Uterus (tissue), 3 donors: ENCODE measurements at regions not wholly inside any gene's neighbourhood (a gene's known extent, or its start where the extent isn't known, plus 50 kb on each side); places are given as distances from the start of the nearest gene placed in this dataset.
"Not testable (repeated sequence)": the region's sequence is repeated elsewhere in the genome, so short reads cannot be mapped to it uniquely, and the experiment has no call there.

Experiments used
- DNase-seq, 2 donors: peaks; one replicate each; pipeline ENCODE4 v3.0.0-alpha.2; 2019 to 2020
- H3K27ac ChIP-seq, 2 donors: fragments of 200-600 bp; sonication (generic); 1 replicate in 1 of 2; 2 replicates in 1 of 2; pipeline ENCODE4 v1.5.1; 2016 to 2018
- H3K27me3 ChIP-seq, 2 donors: fragments of 200-600 bp; sonication (generic); one replicate each; pipeline ENCODE4 v1.5.1; 2018 to 2019; ENCODE audit warnings: control low read depth in 1 of 2
- H3K36me3 ChIP-seq, 2 donors: fragments of 200-600 bp; sonication (generic); one replicate each; pipeline ENCODE4 v1.5.1; 2019; ENCODE audit warnings: control low read depth in 1 of 2
- H3K4me1 ChIP-seq, 2 donors: fragments of 200-600 bp; sonication (generic); one replicate each; pipeline ENCODE4 v1.5.1; 2018 to 2019; ENCODE audit warnings: control low read depth in 1 of 2
- H3K4me3 ChIP-seq, 2 donors: fragments of 200-600 bp; sonication (generic); 1 replicate in 1 of 2; 2 replicates in 1 of 2; pipeline ENCODE4 v1.5.1; 2018 to 2019; ENCODE audit warnings: mild to moderate bottlenecking in 1 of 2
- H3K9me3 ChIP-seq, 2 donors: fragments of 200-600 bp; sonication (generic); one replicate each; pipeline ENCODE4 v1.5.1; 2019; ENCODE audit warnings: control low read depth in 1 of 2
- CTCF ChIP-seq, 4 experiments: fragments of 200-600 bp in 2 of 4; fragments of 450-650 bp in 2 of 4; sonication (generic) in 2 of 4; IDR thresholded peaks; one replicate each; pipeline ENCODE4 v1.5.1; 2016 to 2019; ENCODE audit warnings: antibody characterized with exemption in 4 of 4, mild to moderate bottlenecking in 2 of 4, moderate library complexity in 1 of 4
- POLR2A ChIP-seq, 2 donors: fragments of 450-650 bp; IDR thresholded peaks; one replicate each; pipeline ENCODE4 v1.6.1; 2016; ENCODE audit warnings: antibody characterized with exemption in 2 of 2, mild to moderate bottlenecking in 1 of 2, moderate library complexity in 1 of 2
- intact Hi-C: fragments of 100-400 bp; cut with DNase I; formaldehyde crosslinking; loops from one replicate; pipeline ENCODE4 v1.15.1; 2023; ENCODE audit warnings: low total_unique reads
- donor health status: DM: yes; HTN: yes; CAD: no.

- DNase-seq, result no peak
- H3K9me3 ChIP-seq, result no peaks in the 10 kb centered on the region
- intact Hi-C loops, result no loop called here
- H3K4me3 ChIP-seq, result no peak overlapping the region
- TF ChIP-seq CTCF (IDR thresholded peaks at IDR 0.05), result no peak
- no peak for TF ChIP-seq POLR2A (IDR thresholded peaks at IDR 0.05)
- no peaks in the 10 kb centered on the region for H3K4me1 ChIP-seq
- no peak overlapping the region for H3K27ac ChIP-seq
- H3K27me3 ChIP-seq, result no peaks in the 10 kb centered on the region
- H3K36me3 ChIP-seq, result no peaks in the 10 kb centered on the region
These were observed 78.3 kb upstream of the ZPLD1 start for GRCh38 chr3:102356506-102356905.

- H3K9me3 ChIP-seq, DNase-seq, intact Hi-C loops, H3K27me3 ChIP-seq, H3K4me3 ChIP-seq, H3K36me3 ChIP-seq, H3K4me1 ChIP-seq, H3K27ac ChIP-seq: not testable (repeated sequence)
These were observed 77.5 kb upstream of the ZPLD1 start for GRCh38 chr3:102357313-102357712.

- no peaks in the 10 kb centered on the region for H3K9me3 ChIP-seq
- no peak overlapping the region for H3K4me3 ChIP-seq
- H3K36me3 ChIP-seq, result no peaks in the 10 kb centered on the region
- no peak overlapping the region for H3K27ac ChIP-seq
- intact Hi-C loops, result no loop called here
- no peak for TF ChIP-seq CTCF (IDR thresholded peaks at IDR 0.05)
- TF ChIP-seq POLR2A (IDR thresholded peaks at IDR 0.05), result no peak
- no peaks in the 10 kb centered on the region for H3K27me3 ChIP-seq
- DNase-seq, result no peak
- no peaks in the 10 kb centered on the region for H3K4me1 ChIP-seq
These were observed 74.5 kb upstream of the ZPLD1 start for GRCh38 chr3:102360183-102360860.

- H3K27me3 ChIP-seq, result no peaks in the 10 kb centered on the region
- no peak overlapping the region for H3K4me3 ChIP-seq
- intact Hi-C loops, result no loop called here
- H3K27ac ChIP-seq, result no peak overlapping the region
- no peaks in the 10 kb centered on the region for H3K4me1 ChIP-seq
- no peak for TF ChIP-seq CTCF (IDR thresholded peaks at IDR 0.05)
- TF ChIP-seq POLR2A (IDR thresholded peaks at IDR 0.05), result no peak
- no peak for DNase-seq
- no peaks in the 10 kb centered on the region for H3K36me3 ChIP-seq
- no peaks in the 10 kb centered on the region for H3K9me3 ChIP-seq
These were observed 73.7 kb upstream of the ZPLD1 start for GRCh38 chr3:102361101-102361500.

GRCh38 chr3:102366116-102366515, 68.7 kb upstream of the ZPLD1 start:
- H3K4me1 ChIP-seq, H3K9me3 ChIP-seq, intact Hi-C loops, H3K27ac ChIP-seq, H3K4me3 ChIP-seq, H3K36me3 ChIP-seq, H3K27me3 ChIP-seq, DNase-seq: not testable (repeated sequence)

- no peak for TF ChIP-seq POLR2A (IDR thresholded peaks at IDR 0.05)
- TF ChIP-seq CTCF (IDR thresholded peaks at IDR 0.05), result no peak
- H3K4me3 ChIP-seq, result no peak overlapping the region
- intact Hi-C loops, result no loop called here
- H3K9me3 ChIP-seq, result no peaks in the 10 kb centered on the region
- no peaks in the 10 kb centered on the region for H3K4me1 ChIP-seq
- H3K36me3 ChIP-seq, result no peaks in the 10 kb centered on the region
- DNase-seq, result no peak
- no peaks in the 10 kb centered on the region for H3K27me3 ChIP-seq
- no peak overlapping the region for H3K27ac ChIP-seq
These were observed 59.8 kb upstream of the ZPLD1 start for GRCh38 chr3:102374863-102375634.
